Lower leg skin (tissue), 4 donors: ENCODE measurements at regions not wholly inside any gene's neighbourhood (a gene's known extent, or its start where the extent isn't known, plus 50 kb on each side); places are given as distances from the start of the nearest gene placed in this dataset.
"Not testable (repeated sequence)": the region's sequence is repeated elsewhere in the genome, so short reads cannot be mapped to it uniquely, and the experiment has no call there.

Experiments used
- DNase-seq, 2 donors: peaks; one replicate each; pipeline ENCODE4 v3.0.0-alpha.2; 2019; ENCODE audit warnings: low spot score in 2 of 2
- H3K4me3 ChIP-seq: fragments of 200-600 bp; sonication (generic); 2 replicates; pipeline ENCODE4 v1.5.1; 2017; ENCODE audit warnings: mild to moderate bottlenecking, low read depth; ENCODE audit not compliant: poor library complexity, severe bottlenecking
- POLR2A ChIP-seq, 2 donors: fragments of 450-650 bp; IDR thresholded peaks; one replicate each; pipeline ENCODE4 v1.6.1; 2016 to 2017; ENCODE audit warnings: antibody characterized with exemption in 2 of 2, mild to moderate bottlenecking in 1 of 2, moderate library complexity in 1 of 2
- WGBS, 2 donors: methylation state at CpG; one replicate each; pipeline ENCODE4 v1.1.5; 2018; 5-methylcytosine and 5-hydroxymethylcytosine counted together
- intact Hi-C: fragments of 100-400 bp; cut with DNase I; formaldehyde crosslinking; loops from one replicate; pipeline ENCODE4 v1.15.0; 2023; ENCODE audit warnings: low total_unique reads
- TF ChIP-seq, protein P1 (sequence below), 3 donors: fragments of 450-650 bp; IDR thresholded peaks; one replicate each; pipeline ENCODE4 v1.5.1; 2016; ENCODE audit warnings: antibody characterized with exemption in 3 of 3, mild to moderate bottlenecking in 3 of 3, moderate library complexity in 2 of 3

- intact Hi-C loops, result no loop called here
- TF ChIP-seq POLR2A (IDR thresholded peaks at IDR 0.05), result no peak
- TF ChIP-seq, protein P1, sequence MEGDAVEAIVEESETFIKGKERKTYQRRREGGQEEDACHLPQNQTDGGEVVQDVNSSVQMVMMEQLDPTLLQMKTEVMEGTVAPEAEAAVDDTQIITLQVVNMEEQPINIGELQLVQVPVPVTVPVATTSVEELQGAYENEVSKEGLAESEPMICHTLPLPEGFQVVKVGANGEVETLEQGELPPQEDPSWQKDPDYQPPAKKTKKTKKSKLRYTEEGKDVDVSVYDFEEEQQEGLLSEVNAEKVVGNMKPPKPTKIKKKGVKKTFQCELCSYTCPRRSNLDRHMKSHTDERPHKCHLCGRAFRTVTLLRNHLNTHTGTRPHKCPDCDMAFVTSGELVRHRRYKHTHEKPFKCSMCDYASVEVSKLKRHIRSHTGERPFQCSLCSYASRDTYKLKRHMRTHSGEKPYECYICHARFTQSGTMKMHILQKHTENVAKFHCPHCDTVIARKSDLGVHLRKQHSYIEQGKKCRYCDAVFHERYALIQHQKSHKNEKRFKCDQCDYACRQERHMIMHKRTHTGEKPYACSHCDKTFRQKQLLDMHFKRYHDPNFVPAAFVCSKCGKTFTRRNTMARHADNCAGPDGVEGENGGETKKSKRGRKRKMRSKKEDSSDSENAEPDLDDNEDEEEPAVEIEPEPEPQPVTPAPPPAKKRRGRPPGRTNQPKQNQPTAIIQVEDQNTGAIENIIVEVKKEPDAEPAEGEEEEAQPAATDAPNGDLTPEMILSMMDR (IDR thresholded peaks at IDR 0.05), result no peak
- WGBS, 2 donors, result 64 to 70% methylated on average over 2 of the region's 2 CpGs
- DNase-seq, result no peak
- H3K4me3 ChIP-seq, result no peak overlapping the region
These were observed 465.8 kb upstream of the ANO5 start for GRCh38 chr11:21727102-21727501.

GRCh38 chr11:21736404-21736803 lies 456.5 kb upstream of the ANO5 start:
- TF ChIP-seq, protein P1 (IDR thresholded peaks at IDR 0.05), result no peak
- no peak for TF ChIP-seq POLR2A (IDR thresholded peaks at IDR 0.05)
- H3K4me3 ChIP-seq, result no peak overlapping the region
- intact Hi-C loops, result no loop called here
- WGBS, 2 donors, result 82 to 85% methylated on average over 1 of the region's 1 CpG
- no peak for DNase-seq

- WGBS, 2 donors, result 86 to 91% methylated on average over 33 to 36 of the region's 37 CpGs
- H3K4me3 ChIP-seq, intact Hi-C loops, DNase-seq: not testable (repeated sequence)
These were observed 440.2 kb upstream of the ANO5 start for GRCh38 chr11:21752475-21753243.

GRCh38 chr11:21753244-21753767 lies 439.6 kb upstream of the ANO5 start:
- H3K4me3 ChIP-seq, intact Hi-C loops, DNase-seq: not testable (repeated sequence)
- whole genome bisulfite sequencing, 2 donors, result 93 to 94% methylated on average over 12 to 15 of the region's 37 CpGs

DNA sequence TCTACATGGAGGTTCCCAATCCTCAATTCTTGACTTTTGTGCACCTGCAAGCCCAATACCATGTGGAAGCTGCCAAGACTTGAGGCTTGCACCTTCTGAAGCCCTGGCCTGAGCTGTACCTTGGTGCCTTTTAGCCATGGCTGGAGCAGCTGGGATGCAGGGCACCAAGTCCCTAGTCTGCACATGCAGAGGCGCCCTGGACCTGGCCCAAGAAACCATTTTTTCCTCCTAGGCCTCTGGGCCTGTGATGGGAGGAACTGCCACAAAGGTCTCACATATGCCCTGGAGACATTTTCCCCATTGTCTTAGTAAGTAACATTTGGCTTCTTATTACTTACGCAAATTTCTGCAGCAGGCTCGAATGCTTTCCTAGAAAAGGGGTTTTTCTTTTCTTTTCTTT lies 431.9 kb upstream of the ANO5 start:
- no peak overlapping the region for H3K4me3 ChIP-seq
- WGBS, 2 donors, result 95% methylated on average over 3 of the region's 3 CpGs
- DNase-seq, result no peak
- intact Hi-C loops, result no loop called here
- TF ChIP-seq POLR2A (IDR thresholded peaks at IDR 0.05), result no peak
- TF ChIP-seq, protein P1 (IDR thresholded peaks at IDR 0.05), result no peak

GRCh38 chr11:21768388-21768787 lies 424.5 kb upstream of the ANO5 start:
- DNase-seq, result no peak
- intact Hi-C loops, result no loop called here
- no peak overlapping the region for H3K4me3 ChIP-seq
- TF ChIP-seq POLR2A (IDR thresholded peaks at IDR 0.05), result no peak
- TF ChIP-seq, protein P1 (IDR thresholded peaks at IDR 0.05), result no peak
- 74 to 76% methylated on average over 3 of the region's 3 CpGs for WGBS, 2 donors

GRCh38 chr11:21769188-21769587 lies 423.7 kb upstream of the ANO5 start:
- WGBS, 2 donors, result 36 to 45% methylated on average over 3 of the region's 3 CpGs
- intact Hi-C loops, result no loop called here

More at GRCh38 chr11:21769188-21769587, 423.7 kb upstream of the ANO5 start:
- DNase-seq, result no peak
- H3K4me3 ChIP-seq, result no peak overlapping the region
- TF ChIP-seq, protein P1 (IDR thresholded peaks at IDR 0.05), result no peak
- TF ChIP-seq POLR2A (IDR thresholded peaks at IDR 0.05), result no peak
